Activated naive CD8-positive, alpha-beta T cell treated with anti-CD3 and anti-CD28 coated beads for 36 hours (primary cell): ENCODE measurements at regions not wholly inside any gene's neighbourhood (a gene's known extent, or its start where the extent isn't known, plus 50 kb on each side); places are given as distances from the start of the nearest gene placed in this dataset.

Experiments
- DNase-seq: peaks from one replicate; pipeline ENCODE4 v3.0.0; 2021
- H3K27ac Mint-ChIP-seq: one replicate; pipeline ENCODE4 v1.8.0; 2022; ENCODE audit warnings: mild to moderate bottlenecking, moderate library complexity, mixed read lengths
- H3K27me3 Mint-ChIP-seq: one replicate; pipeline ENCODE4 v1.8.0; 2022; ENCODE audit warnings: mild to moderate bottlenecking, mixed read lengths
- H3K36me3 Mint-ChIP-seq: one replicate; pipeline ENCODE4 v1.8.0; 2021; ENCODE audit warnings: mild to moderate bottlenecking, mixed read lengths
- H3K4me1 Mint-ChIP-seq: one replicate; pipeline ENCODE4 v1.8.0; 2021; ENCODE audit warnings: mixed read lengths
- H3K4me3 Mint-ChIP-seq: one replicate; pipeline ENCODE4 v1.8.0; 2022; ENCODE audit warnings: mild to moderate bottlenecking, moderate library complexity, mixed read lengths
- H3K9me3 Mint-ChIP-seq: one replicate; pipeline ENCODE4 v1.8.0; 2022; ENCODE audit warnings: mixed read lengths

- Mint-ChIP-seq H3K4me3 (no peak overlapping the region), H3K27ac (no peak overlapping the region), H3K4me1 (peaks cover 3% of the 10 kb centered on the region), H3K9me3 (peaks cover 4% of the 10 kb centered on the region), H3K36me3 (peaks cover 3% of the 10 kb centered on the region), H3K27me3 (peaks cover 8% of the 10 kb centered on the region)
- DNase-seq, result no peak
These were observed 312.0 kb upstream of the TNP1 start for GRCh38 chr2:217171874-217172273.

DNA sequence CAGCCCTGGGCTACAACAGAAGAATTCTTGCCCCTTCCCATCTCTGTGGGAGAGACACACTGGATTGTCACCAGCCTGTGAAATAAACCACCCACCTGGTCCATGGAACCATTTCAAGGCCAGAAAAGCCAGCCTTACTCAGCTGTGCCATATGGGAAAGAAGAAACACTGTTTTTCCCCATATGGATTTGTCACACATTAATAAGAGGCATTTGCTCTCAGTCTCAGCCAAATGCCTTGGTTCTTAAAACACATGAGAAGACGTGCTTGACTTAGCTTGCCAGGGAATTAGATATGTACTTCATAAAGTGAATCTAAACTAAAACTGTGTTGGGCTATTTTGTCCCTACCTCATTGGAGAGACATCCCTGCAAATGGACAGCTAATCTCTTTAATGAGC lies 308.6 kb upstream of the TNP1 start:
- H3K27me3 Mint-ChIP-seq, result peaks cover 16% of the 10 kb centered on the region
- DNase-seq, result no peak
- H3K27ac Mint-ChIP-seq, result no peak overlapping the region
- H3K9me3 Mint-ChIP-seq, result peaks cover 5% of the 10 kb centered on the region
- H3K4me1 Mint-ChIP-seq, result no peaks in the 10 kb centered on the region
- peaks cover 3% of the 10 kb centered on the region for H3K36me3 Mint-ChIP-seq
- no peak overlapping the region for H3K4me3 Mint-ChIP-seq

- Mint-ChIP-seq H3K9me3 (peaks cover 5% of the 10 kb centered on the region), H3K36me3 (peaks cover 3% of the 10 kb centered on the region), H3K27ac (no peak overlapping the region), H3K27me3 (peaks cover 16% of the 10 kb centered on the region), H3K4me3 (no peak overlapping the region), H3K4me1 (peaks cover 9% of the 10 kb centered on the region)
- no peak for DNase-seq
These were observed 307.7 kb upstream of the TNP1 start for GRCh38 chr2:217167531-217167930.

GRCh38 chr2:217166241-217166850 lies 306.5 kb upstream of the TNP1 start:
- Mint-ChIP-seq H3K9me3 (peaks cover 5% of the 10 kb centered on the region), H3K36me3 (peaks cover 3% of the 10 kb centered on the region), H3K27ac (no peak overlapping the region), H3K4me3 (no peak overlapping the region), H3K4me1 (peaks cover 21% of the 10 kb centered on the region), H3K27me3 (peaks cover 21% of the 10 kb centered on the region)
- no peak for DNase-seq

GRCh38 chr2:217165547-217165946 lies 305.7 kb upstream of the TNP1 start:
- H3K4me3 Mint-ChIP-seq, result no peak overlapping the region
- H3K27me3 Mint-ChIP-seq, result peaks cover 24% of the 10 kb centered on the region
- no peak overlapping the region for H3K27ac Mint-ChIP-seq
- peaks cover 24% of the 10 kb centered on the region for H3K4me1 Mint-ChIP-seq
- no peak for DNase-seq
- no peaks in the 10 kb centered on the region for H3K36me3 Mint-ChIP-seq
- peaks cover 2% of the 10 kb centered on the region for H3K9me3 Mint-ChIP-seq

GRCh38 chr2:217163987-217164386 lies 304.1 kb upstream of the TNP1 start:
- Mint-ChIP-seq H3K36me3 (no peaks in the 10 kb centered on the region), H3K27me3 (peaks cover 24% of the 10 kb centered on the region), H3K27ac (no peak overlapping the region), H3K4me3 (no peak overlapping the region), H3K4me1 (peaks cover 24% of the 10 kb centered on the region), H3K9me3 (peaks cover 2% of the 10 kb centered on the region)
- DNase-seq, result no peak

GRCh38 chr2:217162533-217162932 lies 302.7 kb upstream of the TNP1 start:
- Mint-ChIP-seq H3K4me3 (no peak overlapping the region), H3K36me3 (no peaks in the 10 kb centered on the region), H3K9me3 (peaks cover 2% of the 10 kb centered on the region), H3K4me1 (peaks cover 24% of the 10 kb centered on the region), H3K27me3 (peaks cover 24% of the 10 kb centered on the region), H3K27ac (no peak overlapping the region)
- DNase-seq, result peak; percentile 58

DNA sequence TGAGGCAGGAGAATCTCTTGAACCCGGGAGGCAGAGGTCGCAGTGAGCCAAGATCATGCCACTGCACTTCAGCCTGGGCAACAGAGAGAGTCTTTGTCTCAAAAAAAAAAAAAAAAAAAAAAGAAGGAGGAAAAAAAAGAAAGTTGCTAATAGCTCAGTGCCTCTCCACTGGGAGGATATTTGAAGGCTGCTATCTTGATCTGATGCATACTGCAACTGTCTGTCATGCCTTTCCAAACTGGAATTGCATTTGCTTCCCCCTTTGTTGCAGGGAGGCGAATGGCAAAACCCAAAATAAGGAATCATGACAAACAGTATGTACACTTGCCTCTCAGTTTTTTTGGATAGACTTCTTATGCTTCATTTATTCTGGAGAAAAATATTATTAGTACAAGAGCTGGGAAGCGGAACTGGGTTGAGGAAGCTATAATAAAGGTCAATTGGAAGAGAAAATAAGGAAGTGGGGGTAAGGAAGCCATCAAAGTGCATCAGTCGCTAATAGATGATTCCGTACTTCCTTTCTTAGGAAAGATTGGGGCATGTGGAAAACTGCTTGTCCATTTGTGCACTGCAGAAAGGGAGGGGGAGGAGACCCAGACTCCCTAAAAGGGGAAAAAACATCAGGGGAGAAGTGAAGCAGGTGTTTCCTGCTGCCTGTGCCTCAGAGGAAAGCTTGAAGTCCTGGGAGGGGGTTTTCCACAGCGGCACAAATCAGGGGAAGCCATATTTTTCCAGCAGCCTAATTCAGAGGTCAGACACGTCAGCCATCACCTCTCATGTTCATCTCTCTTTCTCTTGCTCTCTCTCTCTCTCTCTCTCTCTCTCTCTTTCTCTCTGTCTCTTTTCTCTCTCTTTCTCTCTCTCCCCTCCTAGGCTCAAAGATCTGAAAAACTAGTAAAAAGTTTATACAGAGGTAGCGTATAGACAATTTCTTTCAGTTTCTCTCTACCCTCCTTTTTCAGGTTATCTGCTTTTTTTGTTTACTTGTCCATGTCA lies 301.4 kb upstream of the TNP1 start:
- Mint-ChIP-seq H3K36me3 (no peaks in the 10 kb centered on the region), H3K27ac (peak overlapping the region; percentile 9), H3K4me1 (peaks cover 24% of the 10 kb centered on the region), H3K27me3 (peaks cover 25% of the 10 kb centered on the region), H3K9me3 (peaks cover 2% of the 10 kb centered on the region), H3K4me3 (peak overlapping the region; percentile 42)
- DNase-seq, result peak; percentile 2

DNA sequence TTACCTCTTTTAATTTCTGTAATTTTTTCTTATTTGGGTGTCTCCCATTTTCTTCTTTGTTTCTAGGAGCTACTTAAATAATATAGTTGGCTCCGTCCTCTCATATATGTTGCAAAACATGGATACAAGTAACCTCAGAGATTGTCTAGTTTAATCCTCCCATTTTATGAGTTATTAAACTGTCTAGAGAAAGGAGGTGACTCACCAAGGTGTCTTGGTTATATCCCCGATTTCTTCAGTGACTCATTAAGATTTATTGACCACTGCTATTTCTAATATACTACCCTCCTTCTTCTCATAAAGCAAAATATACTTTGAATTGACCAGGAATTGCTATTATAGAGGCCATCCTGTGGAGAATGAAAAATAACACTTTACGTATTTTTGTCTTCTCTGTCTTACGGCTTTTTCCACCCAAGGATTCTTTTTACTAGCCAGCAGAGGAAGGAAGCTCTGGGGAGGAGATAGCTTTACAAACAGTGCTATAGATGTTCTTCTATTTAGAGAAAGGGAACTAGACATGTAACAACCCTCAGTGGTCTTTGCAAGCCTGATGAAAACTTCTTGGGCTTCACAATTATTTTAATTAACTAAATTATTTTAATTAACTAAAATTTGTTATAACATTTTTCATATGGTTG lies 300.4 kb upstream of the TNP1 start:
- peaks cover 2% of the 10 kb centered on the region for H3K9me3 Mint-ChIP-seq
- peaks cover 22% of the 10 kb centered on the region for H3K27me3 Mint-ChIP-seq
- H3K4me1 Mint-ChIP-seq, result peaks cover 24% of the 10 kb centered on the region
- H3K27ac Mint-ChIP-seq, result no peak overlapping the region
- no peak for DNase-seq
- no peaks in the 10 kb centered on the region for H3K36me3 Mint-ChIP-seq
- H3K4me3 Mint-ChIP-seq, result no peak overlapping the region

GRCh38 chr2:217158928-217159327 lies 299.1 kb upstream of the TNP1 start:
- no peak for DNase-seq
- H3K27ac Mint-ChIP-seq, result no peak overlapping the region
- H3K4me1 Mint-ChIP-seq, result peaks cover 24% of the 10 kb centered on the region
- peaks cover 22% of the 10 kb centered on the region for H3K27me3 Mint-ChIP-seq
- no peak overlapping the region for H3K4me3 Mint-ChIP-seq
- no peaks in the 10 kb centered on the region for H3K9me3 Mint-ChIP-seq
- H3K36me3 Mint-ChIP-seq, result no peaks in the 10 kb centered on the region

GRCh38 chr2:217157581-217157980 lies 297.7 kb upstream of the TNP1 start:
- Mint-ChIP-seq H3K27me3 (peaks cover 22% of the 10 kb centered on the region), H3K36me3 (no peaks in the 10 kb centered on the region), H3K27ac (peak overlapping the region; percentile 55), H3K9me3 (no peaks in the 10 kb centered on the region), H3K4me3 (no peak overlapping the region), H3K4me1 (peaks cover 16% of the 10 kb centered on the region)
- DNase-seq, result no peak

GRCh38 chr2:217156801-217157200 lies 296.9 kb upstream of the TNP1 start:
- Mint-ChIP-seq H3K9me3 (no peaks in the 10 kb centered on the region), H3K27me3 (peaks cover 26% of the 10 kb centered on the region), H3K4me3 (no peak overlapping the region), H3K4me1 (peaks cover 8% of the 10 kb centered on the region), H3K27ac (no peak overlapping the region), H3K36me3 (no peaks in the 10 kb centered on the region)
- no peak for DNase-seq

- Mint-ChIP-seq H3K27ac (no peak overlapping the region), H3K27me3 (peaks cover 18% of the 10 kb centered on the region), H3K36me3 (no peaks in the 10 kb centered on the region), H3K4me3 (no peak overlapping the region), H3K9me3 (no peaks in the 10 kb centered on the region), H3K4me1 (no peaks in the 10 kb centered on the region)
- no peak for DNase-seq
These were observed 295.1 kb upstream of the TNP1 start for GRCh38 chr2:217154923-217155322.

DNA sequence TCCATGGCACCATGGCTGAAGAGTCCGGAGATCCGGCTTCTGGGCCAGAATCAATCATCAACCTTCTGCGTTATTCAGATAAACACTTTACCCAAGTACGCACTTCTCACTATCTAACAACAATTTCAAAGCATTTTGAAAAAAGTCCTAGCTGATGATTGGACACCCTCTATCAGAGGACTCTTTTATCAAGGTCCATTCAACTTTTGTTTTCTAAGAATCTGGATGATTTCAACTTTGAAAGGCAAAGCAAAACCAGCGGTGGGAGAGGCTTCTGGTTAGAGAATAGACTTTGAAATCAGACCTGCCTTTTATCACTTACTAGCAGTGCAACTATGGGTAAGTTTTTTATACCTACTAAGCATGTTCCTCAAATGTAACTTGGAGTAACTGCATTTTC lies 293.6 kb upstream of the TNP1 start:
- H3K4me1 Mint-ChIP-seq, result no peaks in the 10 kb centered on the region
- no peak overlapping the region for H3K4me3 Mint-ChIP-seq
- no peaks in the 10 kb centered on the region for H3K36me3 Mint-ChIP-seq
- H3K27me3 Mint-ChIP-seq, result peaks cover 18% of the 10 kb centered on the region
- DNase-seq, result no peak
- H3K9me3 Mint-ChIP-seq, result no peaks in the 10 kb centered on the region
- no peak overlapping the region for H3K27ac Mint-ChIP-seq

GRCh38 chr2:217152831-217153230 lies 293.0 kb upstream of the TNP1 start:
- no peak for DNase-seq
- peaks cover 16% of the 10 kb centered on the region for H3K27me3 Mint-ChIP-seq
- H3K4me1 Mint-ChIP-seq, result no peaks in the 10 kb centered on the region

More at GRCh38 chr2:217152831-217153230, 293.0 kb upstream of the TNP1 start:
- no peaks in the 10 kb centered on the region for H3K36me3 Mint-ChIP-seq
- no peak overlapping the region for H3K4me3 Mint-ChIP-seq
- H3K27ac Mint-ChIP-seq, result no peak overlapping the region
- no peaks in the 10 kb centered on the region for H3K9me3 Mint-ChIP-seq
